Spinal cord (tissue), 9 donors: ENCODE measurements at regions not wholly inside any gene's neighbourhood (a gene's known extent, or its start where the extent isn't known, plus 50 kb on each side); places are given as distances from the start of the nearest gene placed in this dataset.

Source experiments
- DNase-seq, 6 donors: peaks; one replicate each; pipeline versions ENCODE4 v3.0.0 to v3.0.0-alpha.2; 2013 to 2015; ENCODE audit warnings: low spot score in 6 of 6, low read depth in 4 of 6
- H3K27ac ChIP-seq: one replicate; pipeline ENCODE4 v1.5.1; 2013; ENCODE audit warnings: low read depth, low read length, control low read depth
- H3K27me3 ChIP-seq: one replicate; pipeline ENCODE4 v1.6.1; 2013; ENCODE audit warnings: low read length; ENCODE audit not compliant: control insufficient read depth, insufficient read depth
- H3K36me3 ChIP-seq: one replicate; pipeline ENCODE4 v1.6.1; 2013; ENCODE audit warnings: low read length; ENCODE audit not compliant: control insufficient read depth, insufficient read depth
- H3K4me1 ChIP-seq: one replicate; pipeline ENCODE4 v1.6.1; 2013; ENCODE audit warnings: low read length; ENCODE audit not compliant: control insufficient read depth, insufficient read depth
- H3K4me3 ChIP-seq: one replicate; pipeline ENCODE4 v1.5.1; 2013; ENCODE audit warnings: low read depth, low read length, control low read depth
- H3K9me3 ChIP-seq: one replicate; pipeline ENCODE4 v1.6.1; 2013; ENCODE audit warnings: low read length; ENCODE audit not compliant: control insufficient read depth, insufficient read depth
- WGBS: methylation state at CpG from one replicate; pipeline ENCODE4 v1.1.5; 2013; ENCODE audit warnings: missing lambda C conversion rate; ENCODE audit not compliant: insufficient coverage; 5-methylcytosine and 5-hydroxymethylcytosine counted together
- donor health status: healthy.

- H3K4me3 ChIP-seq: no peak overlapping the region
- no peaks in the 10 kb centered on the region for H3K27me3 ChIP-seq
- H3K4me1 ChIP-seq: no peaks in the 10 kb centered on the region
- H3K27ac ChIP-seq: no peak overlapping the region
- DNase-seq: no peak
- no peaks in the 10 kb centered on the region for H3K36me3 ChIP-seq
- 94% methylated on average over 3 of the region's 3 CpGs for WGBS
- no peaks in the 10 kb centered on the region for H3K9me3 ChIP-seq
Observed at GRCh38 chr4:79850626-79851025, 222.4 kb downstream of the ANTXR2 start.

DNA sequence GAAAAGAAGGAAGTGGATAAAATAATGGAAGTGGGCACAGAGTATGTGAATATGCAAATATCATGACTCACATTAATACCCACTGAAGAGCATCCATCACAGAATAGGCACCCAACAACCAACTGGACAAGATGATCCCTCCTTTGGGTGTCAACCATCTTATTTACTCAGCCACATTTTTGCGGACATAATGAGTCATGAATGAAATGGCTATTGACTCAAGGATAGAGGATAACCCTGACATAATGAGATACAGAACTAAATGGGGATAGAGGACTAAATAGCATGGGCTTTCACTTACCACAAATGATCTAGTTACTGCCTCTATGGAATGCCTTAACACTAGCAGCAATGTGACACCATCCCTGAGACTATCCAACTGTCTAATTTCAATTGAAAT, 224.7 kb downstream of the ANTXR2 start:
- no peaks in the 10 kb centered on the region for H3K4me1 ChIP-seq
- no peak overlapping the region for H3K27ac ChIP-seq
- no peaks in the 10 kb centered on the region for H3K36me3 ChIP-seq
- H3K4me3 ChIP-seq: no peak overlapping the region
- H3K9me3 ChIP-seq: peaks cover 3% of the 10 kb centered on the region
- WGBS: no CpG with 5 or more reads among the region's 1 CpG
- no peaks in the 10 kb centered on the region for H3K27me3 ChIP-seq
- no peak for DNase-seq

- H3K27ac ChIP-seq: no peak overlapping the region
- no peaks in the 10 kb centered on the region for H3K27me3 ChIP-seq
- H3K4me1 ChIP-seq: no peaks in the 10 kb centered on the region
- H3K4me3 ChIP-seq: no peak overlapping the region
- WGBS: no CpG with 5 or more reads among the region's 2 CpGs
- H3K36me3 ChIP-seq: no peaks in the 10 kb centered on the region
- peaks cover 3% of the 10 kb centered on the region for H3K9me3 ChIP-seq
- DNase-seq: no peak
Observed at GRCh38 chr4:79847411-79847810, 225.6 kb downstream of the ANTXR2 start.

- no peaks in the 10 kb centered on the region for H3K4me1 ChIP-seq
- no peaks in the 10 kb centered on the region for H3K36me3 ChIP-seq
- no peaks in the 10 kb centered on the region for H3K27me3 ChIP-seq
- H3K27ac ChIP-seq: no peak overlapping the region
- no peak for DNase-seq
- H3K9me3 ChIP-seq: peaks cover 4% of the 10 kb centered on the region
- H3K4me3 ChIP-seq: no peak overlapping the region
Observed at GRCh38 chr4:79842162-79842561, 230.9 kb downstream of the ANTXR2 start.

- no CpG with 5 or more reads among the region's 1 CpG for WGBS
- peak in 1 of 6 donors; percentile 11 for DNase-seq
- Histone ChIP-seq H3K36me3 (no peaks in the 10 kb centered on the region), H3K4me1 (no peaks in the 10 kb centered on the region), H3K4me3 (no peak overlapping the region), H3K27me3 (no peaks in the 10 kb centered on the region), H3K27ac (no peak overlapping the region), H3K9me3 (no peaks in the 10 kb centered on the region)
Observed at GRCh38 chr4:79833857-79834256, 239.2 kb downstream of the ANTXR2 start.

- Histone ChIP-seq H3K9me3 (no peaks in the 10 kb centered on the region), H3K36me3 (no peaks in the 10 kb centered on the region), H3K27ac (no peak overlapping the region), H3K4me1 (no peaks in the 10 kb centered on the region), H3K4me3 (no peak overlapping the region), H3K27me3 (no peaks in the 10 kb centered on the region)
- DNase-seq: peak in 1 of 6 donors; percentile 4
Observed at GRCh38 chr4:79831701-79832514, 241.1 kb downstream of the ANTXR2 start.

DNA sequence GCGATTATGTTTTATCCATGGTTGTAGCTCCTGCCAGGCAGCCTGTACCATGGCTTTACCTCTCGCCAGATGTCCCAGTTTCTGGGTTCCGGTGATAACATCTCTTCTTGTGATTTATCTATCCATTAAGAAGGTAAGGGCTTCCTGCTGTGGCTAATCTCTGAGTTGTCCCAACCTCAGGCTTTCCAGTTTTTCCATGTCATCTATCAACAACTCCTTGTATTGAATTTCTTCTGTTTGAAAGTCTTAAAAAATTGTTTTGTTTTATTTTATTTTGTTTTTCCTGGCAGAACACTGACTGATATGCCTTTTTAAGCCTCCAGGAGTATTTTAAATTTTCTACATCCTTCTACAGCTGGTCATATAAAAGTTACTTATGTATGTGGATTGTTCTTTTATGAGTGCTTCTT, 241.9 kb downstream of the ANTXR2 start:
- H3K27me3 ChIP-seq: no peaks in the 10 kb centered on the region
- no peaks in the 10 kb centered on the region for H3K4me1 ChIP-seq
- H3K36me3 ChIP-seq: no peaks in the 10 kb centered on the region
- DNase-seq: peak in 1 of 6 donors; percentile 17
- no peak overlapping the region for H3K27ac ChIP-seq
- H3K4me3 ChIP-seq: no peak overlapping the region
- 100% methylated on average over 1 of the region's 3 CpGs for WGBS
- no peaks in the 10 kb centered on the region for H3K9me3 ChIP-seq

DNA sequence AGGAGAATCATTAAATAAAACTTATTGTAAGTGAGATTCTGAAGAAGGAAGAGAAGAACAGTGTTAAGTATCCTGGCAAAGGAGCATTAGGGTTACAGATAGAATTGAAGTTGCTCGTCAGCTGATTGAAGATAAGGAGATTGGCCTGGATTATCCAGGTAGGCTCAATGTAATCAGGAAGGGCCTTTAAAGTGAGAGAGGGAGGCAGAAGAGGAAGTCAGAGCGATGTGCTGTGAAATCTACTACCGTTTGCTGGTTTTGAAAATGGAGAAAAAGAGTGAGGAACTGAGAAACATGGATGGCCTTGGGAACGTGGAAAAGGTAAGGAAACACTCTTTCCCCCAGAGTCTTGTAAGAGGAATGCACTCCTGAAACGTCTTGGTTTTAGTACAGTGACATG, 245.7 kb downstream of the ANTXR2 start:
- WGBS: 78% methylated on average over 1 of the region's 5 CpGs
- no peak for DNase-seq
- H3K4me3 ChIP-seq: no peak overlapping the region
- H3K9me3 ChIP-seq: peaks cover 1% of the 10 kb centered on the region
- no peaks in the 10 kb centered on the region for H3K27me3 ChIP-seq
- no peaks in the 10 kb centered on the region for H3K36me3 ChIP-seq
- no peaks in the 10 kb centered on the region for H3K4me1 ChIP-seq
- no peak overlapping the region for H3K27ac ChIP-seq

GRCh38 chr4:79823148-79823763, 249.8 kb downstream of the ANTXR2 start:
- no peak overlapping the region for H3K27ac ChIP-seq

DNA sequence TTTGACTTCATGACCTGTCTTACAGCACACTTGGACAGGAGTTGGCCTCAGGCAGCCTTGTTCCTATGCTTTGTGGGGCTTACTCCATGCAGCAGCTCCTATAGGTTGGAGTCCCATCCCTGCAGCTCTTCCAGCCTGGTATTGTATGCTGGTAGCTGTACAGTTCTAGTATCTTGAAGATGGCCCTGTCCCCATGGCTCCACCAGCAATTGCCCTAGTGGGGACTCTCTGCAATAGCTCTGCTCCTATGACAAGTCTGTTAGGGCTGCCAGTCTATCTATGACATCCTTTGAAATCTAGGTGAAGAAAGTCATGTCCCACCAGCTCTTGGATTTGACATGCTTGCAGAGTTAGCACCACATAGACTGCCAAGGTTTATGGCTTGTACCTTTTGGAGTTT, 252.6 kb downstream of the ANTXR2 start:
- Histone ChIP-seq H3K27me3 (no peaks in the 10 kb centered on the region), H3K4me1 (no peaks in the 10 kb centered on the region), H3K4me3 (no peak overlapping the region), H3K9me3 (peaks cover 2% of the 10 kb centered on the region), H3K36me3 (no peaks in the 10 kb centered on the region), H3K27ac (no peak overlapping the region)
- DNase-seq: no peak

More at GRCh38 chr4:79823148-79823763, 249.8 kb downstream of the ANTXR2 start:
- no peaks in the 10 kb centered on the region for H3K36me3 ChIP-seq
- WGBS: no CpG with 5 or more reads among the region's 2 CpGs
- no peaks in the 10 kb centered on the region for H3K27me3 ChIP-seq
- no peak overlapping the region for H3K4me3 ChIP-seq
- H3K4me1 ChIP-seq: no peaks in the 10 kb centered on the region
- peak in 3 of 6 donors; percentile 12 to 64 (median 15) for DNase-seq
- peaks cover 2% of the 10 kb centered on the region for H3K9me3 ChIP-seq
